ENCODE measurements at regions not wholly inside any gene's neighbourhood (a gene's known extent, or its start where the extent isn't known, plus 50 kb on each side); places are given as distances from the start of the nearest gene placed in this dataset.

DNA sequence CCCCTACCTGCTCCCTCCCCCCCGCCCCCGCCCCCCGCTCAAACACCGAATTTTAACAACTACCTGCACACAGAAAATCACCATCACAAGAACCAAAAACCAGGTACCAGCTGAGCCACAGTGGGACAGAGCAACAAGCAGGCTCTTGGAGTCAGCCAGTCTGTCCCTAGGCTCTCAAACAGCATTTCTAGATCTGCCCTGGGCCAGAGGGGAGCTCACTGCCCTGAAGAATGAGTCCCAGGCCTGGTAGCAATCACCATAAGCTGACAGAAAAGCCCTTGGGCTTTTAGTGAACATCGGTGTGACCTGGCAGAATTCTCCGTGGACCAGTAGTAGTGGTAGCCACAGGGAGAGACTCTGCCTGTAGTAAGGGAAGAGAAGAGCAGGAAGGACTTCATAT is 58.3 kb downstream of the C11orf87 start:
- no peak for ATAC-seq
- Histone ChIP-seq H3K4me3 (no peak overlapping the region), H3K9me3 (no peaks in the 10 kb centered on the region), H3K27me3 (ENCODE audit: low read depth) (no peaks in the 10 kb centered on the region), H3K4me1 (no peaks in the 10 kb centered on the region), H3K36me3 (no peaks in the 10 kb centered on the region), H3K27ac (no peak overlapping the region)
- TF ChIP-seq CTCF (IDR thresholded peaks at IDR 0.05): no peak
- DNase-seq: no peak
- intact Hi-C loops (cut with DNase I): no loop called here

DNA sequence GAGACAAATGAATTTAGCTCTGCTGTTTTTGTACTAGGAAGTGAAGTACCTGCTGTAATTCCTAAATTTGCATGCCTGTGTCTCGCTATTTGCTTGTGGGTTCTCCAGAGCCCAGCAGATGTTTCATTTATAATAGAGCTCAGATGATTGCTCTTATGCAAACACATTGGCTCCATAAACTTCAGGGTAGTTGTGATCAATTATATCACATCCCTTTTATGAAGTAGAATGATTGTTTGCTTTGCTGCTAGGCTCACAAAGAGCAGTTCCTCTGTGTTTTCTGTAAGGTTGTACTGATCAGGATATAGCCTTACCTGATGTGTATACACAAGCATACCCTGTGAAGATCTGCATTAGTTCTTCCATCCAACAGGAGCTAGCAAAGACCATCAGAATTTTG is 64.1 kb downstream of the C11orf87 start:
- TF ChIP-seq CTCF (IDR thresholded peaks at IDR 0.05): no peak
- DNase-seq (no peak), ATAC-seq (no peak)
- Histone ChIP-seq H3K27ac (no peak overlapping the region), H3K36me3 (no peaks in the 10 kb centered on the region), H3K4me3 (no peak overlapping the region), H3K27me3 (ENCODE audit: low read depth) (no peaks in the 10 kb centered on the region), H3K4me1 (no peaks in the 10 kb centered on the region), H3K9me3 (no peaks in the 10 kb centered on the region)
- intact Hi-C loops (cut with DNase I): no loop called here

DNA sequence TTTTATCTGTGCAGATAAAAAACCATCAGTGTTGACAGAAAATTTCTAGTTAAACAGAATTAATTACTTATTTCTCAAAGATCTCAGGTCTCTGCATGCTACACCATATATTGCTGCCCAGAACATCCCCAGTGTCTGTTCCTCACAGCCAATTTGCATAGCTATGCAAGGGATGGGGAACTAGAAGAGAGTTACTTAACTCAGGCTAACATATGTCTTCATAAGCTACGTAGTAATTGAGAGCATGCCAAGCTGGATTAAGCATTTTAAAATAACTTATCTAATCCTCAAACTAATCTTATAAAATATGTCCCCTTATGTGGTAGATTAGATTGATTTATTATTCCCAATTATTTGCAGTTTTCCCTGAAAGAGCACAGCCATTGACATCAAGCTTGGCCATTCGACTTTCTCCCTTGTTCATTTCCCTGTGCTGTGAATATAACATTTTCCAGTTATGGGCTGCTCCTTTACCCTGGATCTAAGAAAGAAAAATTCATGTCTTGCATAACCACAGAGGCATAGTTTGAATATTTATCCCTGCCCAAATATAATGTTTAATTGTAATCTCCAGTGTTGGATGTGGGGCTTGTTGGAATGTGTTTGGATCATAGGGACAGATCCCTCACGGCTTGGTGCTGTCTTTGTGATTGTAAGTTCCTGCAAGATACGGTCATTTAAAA is 69.1 kb downstream of the C11orf87 start:
- Histone ChIP-seq H3K4me3 (no peak overlapping the region), H3K9me3 (no peaks in the 10 kb centered on the region), H3K27me3 (ENCODE audit: low read depth) (no peaks in the 10 kb centered on the region), H3K27ac (no peak overlapping the region), H3K36me3 (no peaks in the 10 kb centered on the region), H3K4me1 (no peaks in the 10 kb centered on the region)
- ATAC-seq (no peak), DNase-seq (no peak)
- intact Hi-C loops (cut with DNase I): no loop called here
- no peak for TF ChIP-seq CTCF (IDR thresholded peaks at IDR 0.05)

DNA sequence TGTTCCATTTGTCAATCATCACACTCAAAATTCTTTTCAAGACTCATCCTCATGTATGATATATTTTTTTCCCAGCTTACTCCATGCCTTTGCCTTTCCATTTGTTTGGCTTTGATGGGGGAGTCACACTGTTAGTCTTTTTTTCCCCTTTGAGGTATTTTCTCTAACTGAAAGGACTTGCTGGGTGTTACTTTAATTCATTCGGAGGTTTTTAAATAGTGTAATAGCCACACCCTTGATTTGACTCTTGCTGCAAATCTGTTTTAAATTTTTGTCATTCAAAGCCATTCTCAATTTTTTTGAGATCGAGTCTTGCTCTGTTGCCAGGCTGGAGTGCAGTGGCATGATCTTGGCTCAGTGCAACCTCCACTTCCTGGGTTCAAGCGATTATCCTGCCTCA is 84.1 kb downstream of the C11orf87 start:
- H3K36me3 ChIP-seq: no peaks in the 10 kb centered on the region
- intact Hi-C loops (cut with DNase I): no loop called here
- TF ChIP-seq CTCF (IDR thresholded peaks at IDR 0.05): no peak
- DNase-seq (no peak), ATAC-seq (no peak)
- no peaks in the 10 kb centered on the region for H3K4me1 ChIP-seq
- H3K4me3 ChIP-seq: no peak overlapping the region
- no peaks in the 10 kb centered on the region for H3K9me3 ChIP-seq
- no peaks in the 10 kb centered on the region for H3K27me3 ChIP-seq (ENCODE audit: low read depth)
- no peak overlapping the region for H3K27ac ChIP-seq

GRCh38 chr11:109507331-109507730 is 85.3 kb downstream of the C11orf87 start:
- H3K27ac ChIP-seq: no peak overlapping the region
- no peak overlapping the region for H3K4me3 ChIP-seq
- H3K4me1 ChIP-seq: no peaks in the 10 kb centered on the region
- H3K27me3 ChIP-seq (ENCODE audit: low read depth): no peaks in the 10 kb centered on the region
- no peak for DNase-seq
- TF ChIP-seq CTCF (IDR thresholded peaks at IDR 0.05): no peak
- intact Hi-C loops (cut with DNase I): no loop called here
- no peak for ATAC-seq
- H3K36me3 ChIP-seq: no peaks in the 10 kb centered on the region
- no peaks in the 10 kb centered on the region for H3K9me3 ChIP-seq
